ENCODE measurements at regions not wholly inside any gene's neighbourhood (a gene's known extent, or its start where the extent isn't known, plus 50 kb on each side); places are given as distances from the start of the nearest gene placed in this dataset.

- TF ChIP-seq POLR2A (IDR thresholded peaks at IDR 0.05): no peak
- no peak for TF ChIP-seq CTCF (IDR thresholded peaks at IDR 0.05)
- TF ChIP-seq POLR2AphosphoS5 (IDR thresholded peaks at IDR 0.05): no peak
Observed at GRCh38 chr5:89676634-89677033, 732.9 kb downstream of the CETN3 start.
